ENCODE measurements at regions not wholly inside any gene's neighbourhood (a gene's known extent, or its start where the extent isn't known, plus 50 kb on each side); places are given as distances from the start of the nearest gene placed in this dataset.

DNA sequence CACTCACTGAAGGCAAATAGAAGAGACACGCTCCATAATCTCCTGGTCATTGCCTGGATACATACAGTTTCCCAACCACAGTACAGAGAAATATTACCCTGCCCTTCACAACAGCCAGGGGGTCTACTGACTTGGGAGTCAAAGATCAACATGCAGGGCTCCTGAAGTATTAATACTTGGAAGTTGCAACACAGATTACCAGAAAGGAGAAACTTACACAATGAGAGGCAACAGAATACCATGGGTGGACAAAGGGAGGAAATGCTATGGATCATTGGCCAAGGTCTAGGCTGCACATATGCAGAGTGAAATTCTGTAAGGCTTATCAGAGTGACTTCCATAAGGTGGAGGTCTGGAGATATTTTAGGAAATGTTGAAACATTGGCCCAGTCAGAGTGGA lies 267.9 kb upstream of the FAT3 start:
- H3K27me3 ChIP-seq (ENCODE audit: insufficient read depth, poor library complexity, severe bottlenecking), result no peaks in the 10 kb centered on the region
- H3K27ac ChIP-seq (replicated peaks), result no peak overlapping the region
- no peak overlapping the region for H3K4me3 ChIP-seq (replicated peaks; ENCODE audit: insufficient read depth, low read length)
- TF ChIP-seq, protein P1, sequence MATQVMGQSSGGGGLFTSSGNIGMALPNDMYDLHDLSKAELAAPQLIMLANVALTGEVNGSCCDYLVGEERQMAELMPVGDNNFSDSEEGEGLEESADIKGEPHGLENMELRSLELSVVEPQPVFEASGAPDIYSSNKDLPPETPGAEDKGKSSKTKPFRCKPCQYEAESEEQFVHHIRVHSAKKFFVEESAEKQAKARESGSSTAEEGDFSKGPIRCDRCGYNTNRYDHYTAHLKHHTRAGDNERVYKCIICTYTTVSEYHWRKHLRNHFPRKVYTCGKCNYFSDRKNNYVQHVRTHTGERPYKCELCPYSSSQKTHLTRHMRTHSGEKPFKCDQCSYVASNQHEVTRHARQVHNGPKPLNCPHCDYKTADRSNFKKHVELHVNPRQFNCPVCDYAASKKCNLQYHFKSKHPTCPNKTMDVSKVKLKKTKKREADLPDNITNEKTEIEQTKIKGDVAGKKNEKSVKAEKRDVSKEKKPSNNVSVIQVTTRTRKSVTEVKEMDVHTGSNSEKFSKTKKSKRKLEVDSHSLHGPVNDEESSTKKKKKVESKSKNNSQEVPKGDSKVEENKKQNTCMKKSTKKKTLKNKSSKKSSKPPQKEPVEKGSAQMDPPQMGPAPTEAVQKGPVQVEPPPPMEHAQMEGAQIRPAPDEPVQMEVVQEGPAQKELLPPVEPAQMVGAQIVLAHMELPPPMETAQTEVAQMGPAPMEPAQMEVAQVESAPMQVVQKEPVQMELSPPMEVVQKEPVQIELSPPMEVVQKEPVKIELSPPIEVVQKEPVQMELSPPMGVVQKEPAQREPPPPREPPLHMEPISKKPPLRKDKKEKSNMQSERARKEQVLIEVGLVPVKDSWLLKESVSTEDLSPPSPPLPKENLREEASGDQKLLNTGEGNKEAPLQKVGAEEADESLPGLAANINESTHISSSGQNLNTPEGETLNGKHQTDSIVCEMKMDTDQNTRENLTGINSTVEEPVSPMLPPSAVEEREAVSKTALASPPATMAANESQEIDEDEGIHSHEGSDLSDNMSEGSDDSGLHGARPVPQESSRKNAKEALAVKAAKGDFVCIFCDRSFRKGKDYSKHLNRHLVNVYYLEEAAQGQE (IDR thresholded peaks at IDR 0.05; ENCODE audit: insufficient replicate concordance, low read depth), result no peak
- TF ChIP-seq GABPA (IDR thresholded peaks at IDR 0.05; ENCODE audit: low read depth), result no peak
- TF ChIP-seq SPI1 (IDR thresholded peaks at IDR 0.05; ENCODE audit: borderline replicate concordance, low read depth), result no peak
- no peak for TF ChIP-seq POLR2AphosphoS5 (IDR thresholded peaks at IDR 0.05; ENCODE audit: low read depth)
- TF ChIP-seq, protein P2, sequence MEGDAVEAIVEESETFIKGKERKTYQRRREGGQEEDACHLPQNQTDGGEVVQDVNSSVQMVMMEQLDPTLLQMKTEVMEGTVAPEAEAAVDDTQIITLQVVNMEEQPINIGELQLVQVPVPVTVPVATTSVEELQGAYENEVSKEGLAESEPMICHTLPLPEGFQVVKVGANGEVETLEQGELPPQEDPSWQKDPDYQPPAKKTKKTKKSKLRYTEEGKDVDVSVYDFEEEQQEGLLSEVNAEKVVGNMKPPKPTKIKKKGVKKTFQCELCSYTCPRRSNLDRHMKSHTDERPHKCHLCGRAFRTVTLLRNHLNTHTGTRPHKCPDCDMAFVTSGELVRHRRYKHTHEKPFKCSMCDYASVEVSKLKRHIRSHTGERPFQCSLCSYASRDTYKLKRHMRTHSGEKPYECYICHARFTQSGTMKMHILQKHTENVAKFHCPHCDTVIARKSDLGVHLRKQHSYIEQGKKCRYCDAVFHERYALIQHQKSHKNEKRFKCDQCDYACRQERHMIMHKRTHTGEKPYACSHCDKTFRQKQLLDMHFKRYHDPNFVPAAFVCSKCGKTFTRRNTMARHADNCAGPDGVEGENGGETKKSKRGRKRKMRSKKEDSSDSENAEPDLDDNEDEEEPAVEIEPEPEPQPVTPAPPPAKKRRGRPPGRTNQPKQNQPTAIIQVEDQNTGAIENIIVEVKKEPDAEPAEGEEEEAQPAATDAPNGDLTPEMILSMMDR (IDR thresholded peaks at IDR 0.05; ENCODE audit: insufficient read depth, low read length), result no peak
- DNase-seq (ENCODE audit: low read depth in 1 of 2, low spot score in 1 of 2), result no peak

DNA sequence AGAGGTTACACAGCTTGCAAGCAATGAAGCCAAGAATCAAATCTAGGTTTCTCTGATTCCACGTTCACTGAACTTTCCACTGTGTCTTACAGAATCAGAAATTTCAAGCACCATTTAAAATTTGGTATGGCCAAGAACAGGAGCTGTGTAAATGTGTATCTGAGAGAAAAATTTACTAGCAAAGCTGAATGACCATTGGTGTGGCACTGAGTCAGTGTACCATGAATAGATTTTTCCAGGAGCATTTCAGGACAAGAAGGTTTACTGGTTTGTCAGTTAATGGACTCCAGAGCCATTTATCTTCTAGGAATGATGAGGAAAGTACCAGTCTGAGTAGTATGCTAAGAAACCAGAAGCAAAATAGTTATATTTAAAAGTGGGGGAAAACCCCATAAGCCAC lies 269.4 kb upstream of the FAT3 start:
- Histone ChIP-seq H3K27me3 (ENCODE audit: insufficient read depth, poor library complexity, severe bottlenecking) (no peaks in the 10 kb centered on the region), H3K4me3 (replicated peaks; ENCODE audit: insufficient read depth, low read length) (no peak overlapping the region), H3K27ac (replicated peaks) (no peak overlapping the region)
- TF ChIP-seq GABPA (IDR thresholded peaks at IDR 0.05; ENCODE audit: low read depth) (no peak), SPI1 (IDR thresholded peaks at IDR 0.05; ENCODE audit: borderline replicate concordance, low read depth) (no peak), POLR2AphosphoS5 (IDR thresholded peaks at IDR 0.05; ENCODE audit: low read depth) (no peak)
- TF ChIP-seq, protein P2 (IDR thresholded peaks at IDR 0.05; ENCODE audit: insufficient read depth, low read length), result no peak
- TF ChIP-seq, protein P1 (IDR thresholded peaks at IDR 0.05; ENCODE audit: insufficient replicate concordance, low read depth), result no peak
- DNase-seq (ENCODE audit: low read depth in 1 of 2, low spot score in 1 of 2), result no peak

DNA sequence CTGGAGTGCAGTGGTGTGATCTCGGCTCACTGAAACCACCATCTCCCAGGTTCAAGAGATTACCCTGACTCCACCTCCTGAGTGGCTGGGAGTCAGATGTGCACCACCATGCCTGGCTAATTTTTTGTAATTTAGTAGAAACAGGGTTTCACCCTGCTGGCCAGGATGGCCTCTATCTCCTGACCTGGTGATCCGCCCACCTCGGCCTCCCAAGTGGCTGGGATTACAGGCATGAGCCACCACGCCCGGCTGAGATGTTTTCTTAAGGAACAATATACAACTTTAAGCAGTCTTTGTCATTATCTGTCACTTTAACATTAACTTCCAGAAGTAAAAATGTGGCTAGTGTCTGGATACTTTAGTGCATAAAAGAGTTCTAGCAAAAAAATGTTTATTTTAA lies 272.6 kb upstream of the FAT3 start:
- no peak overlapping the region for H3K4me3 ChIP-seq (replicated peaks; ENCODE audit: insufficient read depth, low read length)
- DNase-seq (ENCODE audit: low read depth in 1 of 2, low spot score in 1 of 2), result no peak
- no peak overlapping the region for H3K27ac ChIP-seq (replicated peaks)
- TF ChIP-seq POLR2AphosphoS5 (IDR thresholded peaks at IDR 0.05; ENCODE audit: low read depth), result no peak
- TF ChIP-seq GABPA (IDR thresholded peaks at IDR 0.05; ENCODE audit: low read depth), result no peak
- TF ChIP-seq SPI1 (IDR thresholded peaks at IDR 0.05; ENCODE audit: borderline replicate concordance, low read depth), result no peak
- TF ChIP-seq, protein P1 (IDR thresholded peaks at IDR 0.05; ENCODE audit: insufficient replicate concordance, low read depth), result no peak
- TF ChIP-seq, protein P2 (IDR thresholded peaks at IDR 0.05; ENCODE audit: insufficient read depth, low read length), result no peak
- no peaks in the 10 kb centered on the region for H3K27me3 ChIP-seq (ENCODE audit: insufficient read depth, poor library complexity, severe bottlenecking)
